Fibroblast of the aortic adventitia (primary cell): ENCODE measurements at regions not wholly inside any gene's neighbourhood (a gene's known extent, or its start where the extent isn't known, plus 50 kb on each side); places are given as distances from the start of the nearest gene placed in this dataset. TPM values are rescaled to one million over a fixed set of nuclear protein-coding genes. Genes with fewer than 3 reads are reported as not detected.

Experiments
- DNase-seq: peaks from one replicate; pipeline ENCODE4 v3.0.0-alpha.2; 2010; ENCODE audit warnings: low read depth
- H3K4me3 ChIP-seq: 2 replicates; pipeline ENCODE4 v1.5.1; 2011; ENCODE audit warnings: low read depth, mild to moderate bottlenecking, control low read depth, low read length, moderate library complexity
- CTCF ChIP-seq: IDR thresholded peaks from 2 replicates; pipeline ENCODE4 v1.5.1; 2011; ENCODE audit warnings: mild to moderate bottlenecking, low read length, control low read depth, inconsistent platforms; ENCODE audit not compliant: insufficient read depth
- small RNA-seq: library from RNA; depleted of rRNA; stranded (forward); fragments of <200 nt; gene quantifications from one replicate; pipeline ENCODE3, GENCODE V24; 2012

GRCh38 chr5:7329141-7329540, 66.8 kb upstream of the ADCY2 start:
- no peak for DNase-seq
- no peak overlapping the region for H3K4me3 ChIP-seq
- no peak for TF ChIP-seq CTCF

- no peak overlapping the region for H3K4me3 ChIP-seq
- DNase-seq = no peak
- no peak for TF ChIP-seq CTCF
Measured at GRCh38 chr5:7329712-7330111, 66.2 kb upstream of the ADCY2 start.

GRCh38 chr5:7330256-7330655, 65.7 kb upstream of the ADCY2 start:
- no peak for TF ChIP-seq CTCF
- no peak overlapping the region for H3K4me3 ChIP-seq
- no peak for DNase-seq

GRCh38 chr5:7331131-7331530, 64.8 kb upstream of the ADCY2 start:
- no peak for TF ChIP-seq CTCF
- peak; percentile 9 for DNase-seq
- no peak overlapping the region for H3K4me3 ChIP-seq

Small RNA genes lying in the stretch of these regions (small RNA-seq; reads per million reads assigned to genes)
- gene RF00017 = not detected
- gene RNA5SP176 = not detected
